GM12872 (cell line): ENCODE measurements at regions not wholly inside any gene's neighbourhood (a gene's known extent, or its start where the extent isn't known, plus 50 kb on each side); places are given as distances from the start of the nearest gene placed in this dataset.

ENCODE experiments used
- CTCF ChIP-seq: IDR thresholded peaks from 3 replicates; pipeline ENCODE4 v1.5.1; 2011; ENCODE audit warnings: low read depth, mild to moderate bottlenecking, low read length, moderate library complexity; ENCODE audit not compliant: insufficient read depth

- TF ChIP-seq CTCF: no peak
Observed at GRCh38 chr9:115335439-115335838, 217.5 kb upstream of the TNC start.

GRCh38 chr9:115340314-115340713 is 222.4 kb upstream of the TNC start:
- TF ChIP-seq CTCF: no peak

- no peak for TF ChIP-seq CTCF
Observed at GRCh38 chr9:115341426-115341825, 223.5 kb upstream of the TNC start.

GRCh38 chr9:115347776-115348175 is 229.8 kb upstream of the TNC start:
- 0 out of 3 replicates have a peak, but pooled peaks have one; percentile 26 for TF ChIP-seq CTCF

GRCh38 chr9:115349542-115349941 is 231.6 kb upstream of the TNC start:
- TF ChIP-seq CTCF: no peak

- no peak for TF ChIP-seq CTCF
Observed at GRCh38 chr9:115350548-115350947, 232.6 kb upstream of the TNC start.

- TF ChIP-seq CTCF: no peak
Observed at GRCh38 chr9:115353681-115354080, 235.7 kb upstream of the TNC start.

GRCh38 chr9:115357821-115358220 is 239.9 kb upstream of the TNC start:
- TF ChIP-seq CTCF: no peak
